Stimulated activated CD8-positive, alpha-beta memory T cell treated with anti-CD3 and anti-CD28 coated beads, Interleukin-12 subunit alpha, Interleukin-12 subunit beta, amount 100 ng/mL, for 1 hour (primary cell): ENCODE measurements at regions not wholly inside any gene's neighbourhood (a gene's known extent, or its start where the extent isn't known, plus 50 kb on each side); places are given as distances from the start of the nearest gene placed in this dataset.
"Not testable (repeated sequence)": the region's sequence is repeated elsewhere in the genome, so short reads cannot be mapped to it uniquely, and the experiment has no call there.

Source experiments
- DNase-seq: peaks from one replicate; pipeline ENCODE4 v3.0.0-alpha.2; 2020; ENCODE audit warnings: low read depth

GRCh38 chr7:29703830-29704229 is 102.5 kb upstream of the WIPF3 start:
- DNase-seq: not testable (repeated sequence)

- DNase-seq: not testable (repeated sequence)
Observed at GRCh38 chr7:29709002-29709401, 97.3 kb upstream of the WIPF3 start.

- not testable (repeated sequence) for DNase-seq
Observed at GRCh38 chr7:29723127-29723526, 83.2 kb upstream of the WIPF3 start.

- no peak for DNase-seq
Observed at GRCh38 chr7:29723599-29723998, 82.7 kb upstream of the WIPF3 start.

- not testable (repeated sequence) for DNase-seq
Observed at GRCh38 chr7:29729534-29730165, 76.7 kb upstream of the WIPF3 start.

GRCh38 chr7:29734246-29734731 is 72.0 kb upstream of the WIPF3 start:
- no peak for DNase-seq

- DNase-seq: not testable (repeated sequence)
Observed at GRCh38 chr7:29747645-29748245, 58.6 kb upstream of the WIPF3 start.

GRCh38 chr7:29748286-29749099 is 57.8 kb upstream of the WIPF3 start:
- DNase-seq: no peak

- no peak for DNase-seq
Observed at GRCh38 chr7:29749701-29750321, 56.5 kb upstream of the WIPF3 start.

GRCh38 chr7:29750373-29750940 is 55.9 kb upstream of the WIPF3 start:
- not testable (repeated sequence) for DNase-seq

GRCh38 chr7:29751012-29751411 is 55.3 kb upstream of the WIPF3 start:
- DNase-seq: not testable (repeated sequence)

GRCh38 chr7:29754874-29755490 is 51.3 kb upstream of the WIPF3 start:
- no peak for DNase-seq
